Stimulated activated CD4-positive, alpha-beta T cell treated with anti-CD3 and anti-CD28 coated beads, Interleukin-4, amount 100 ng/mL, for 1 hour (primary cell): ENCODE measurements at regions not wholly inside any gene's neighbourhood (a gene's known extent, or its start where the extent isn't known, plus 50 kb on each side); places are given as distances from the start of the nearest gene placed in this dataset.
"Not testable (repeated sequence)": the region's sequence is repeated elsewhere in the genome, so short reads cannot be mapped to it uniquely, and the experiment has no call there.

Source experiments
- DNase-seq: peaks from one replicate; pipeline ENCODE4 v3.0.0-alpha.2; 2020

DNA sequence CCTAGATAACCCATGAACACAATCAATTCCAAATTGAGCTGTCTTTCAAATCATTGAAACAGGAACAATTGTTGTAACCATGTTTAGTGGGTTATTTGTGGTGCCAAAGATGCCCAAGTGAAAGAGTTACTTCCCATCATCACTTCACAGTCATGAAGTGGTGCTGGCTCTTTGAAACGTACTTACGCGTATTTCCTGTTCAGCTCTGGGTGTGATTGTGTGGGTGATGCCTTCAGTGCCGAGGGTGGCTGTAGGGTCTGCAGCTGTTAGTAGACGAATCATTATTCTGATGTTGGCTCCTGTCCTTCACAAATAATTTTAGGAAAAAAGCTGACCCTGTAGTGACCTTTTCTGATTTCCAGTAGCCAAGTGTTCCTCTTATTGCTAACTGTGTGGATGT is 323.1 kb upstream of the KIAA1217 start:
- DNase-seq = no peak

DNA sequence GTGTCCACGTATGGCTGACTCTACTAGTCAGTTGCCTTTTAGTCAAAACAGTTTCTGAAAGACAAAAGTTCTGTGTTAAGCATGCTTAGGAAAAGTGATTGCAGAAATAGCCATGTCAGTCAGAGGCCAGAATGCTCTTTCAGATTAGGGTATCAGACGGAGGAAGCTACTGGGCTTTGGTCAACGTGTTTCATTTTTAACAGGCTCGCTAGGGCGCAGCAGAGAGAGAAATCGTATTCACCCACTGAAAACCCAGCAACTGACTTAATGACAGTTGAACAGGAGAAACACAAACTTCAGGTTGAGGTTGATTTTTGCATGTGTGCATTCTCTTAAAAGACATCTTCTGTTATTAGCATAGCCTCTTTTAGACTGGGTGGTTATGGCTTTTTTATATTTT is 322.6 kb upstream of the KIAA1217 start:
- DNase-seq = no peak

DNA sequence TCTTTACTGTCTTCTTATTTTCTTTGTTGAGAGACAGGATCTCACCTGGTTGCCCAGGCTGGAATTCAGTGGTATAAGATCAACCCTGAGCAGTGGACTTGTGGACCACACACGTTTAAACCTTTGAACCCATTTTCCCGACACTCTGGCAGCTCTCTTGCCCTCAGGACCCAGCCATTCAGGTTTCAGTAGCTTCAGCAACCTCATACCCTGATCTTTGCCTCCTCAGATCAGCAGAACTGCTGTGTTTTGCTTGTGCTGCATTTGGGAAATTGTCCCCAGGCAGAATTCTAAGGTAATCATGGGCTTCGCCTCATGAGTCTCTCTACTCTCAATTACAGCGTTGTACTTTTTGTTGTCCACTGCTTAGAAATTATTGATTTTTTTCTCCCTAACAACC is 317.6 kb upstream of the KIAA1217 start:
- DNase-seq = no peak

DNA sequence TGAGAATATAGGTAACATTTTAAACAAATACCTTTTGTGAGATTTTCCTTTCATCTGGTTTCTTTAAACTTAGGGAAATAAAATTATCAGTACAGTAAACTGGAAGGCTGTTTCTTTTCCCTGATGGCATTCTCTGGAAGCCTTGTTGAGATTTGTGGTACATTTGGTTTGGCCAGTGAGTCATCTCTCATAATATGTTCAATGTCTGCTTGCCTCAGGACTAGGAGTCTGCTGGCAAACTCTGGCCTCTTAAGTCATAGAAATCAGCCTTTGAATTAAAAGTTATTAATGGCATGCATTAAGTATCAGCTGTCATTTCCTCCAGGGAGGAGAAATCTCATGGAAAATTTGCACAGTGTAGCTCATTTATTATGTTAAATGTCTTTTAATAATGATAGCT is 316.6 kb upstream of the KIAA1217 start:
- DNase-seq = no peak

DNA sequence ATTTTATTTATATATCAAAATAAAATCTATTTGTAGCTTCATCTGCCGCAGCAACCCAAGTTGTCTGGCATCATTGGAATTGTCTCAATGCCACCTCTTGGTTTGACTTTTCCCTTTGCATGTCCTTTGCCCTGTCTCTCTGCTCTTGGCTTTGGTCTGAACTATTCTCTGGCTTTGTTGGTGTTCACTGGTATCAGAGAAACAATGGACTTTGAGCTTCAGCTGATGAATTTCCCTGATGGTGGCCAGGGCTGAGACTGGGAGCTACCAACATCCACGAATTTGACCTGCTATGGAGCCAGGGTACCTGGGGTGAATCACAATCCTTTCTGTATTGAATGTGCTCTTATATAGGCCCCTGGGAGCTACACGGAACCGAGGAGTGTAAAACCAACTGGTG is 311.7 kb upstream of the KIAA1217 start:
- no peak for DNase-seq

DNA sequence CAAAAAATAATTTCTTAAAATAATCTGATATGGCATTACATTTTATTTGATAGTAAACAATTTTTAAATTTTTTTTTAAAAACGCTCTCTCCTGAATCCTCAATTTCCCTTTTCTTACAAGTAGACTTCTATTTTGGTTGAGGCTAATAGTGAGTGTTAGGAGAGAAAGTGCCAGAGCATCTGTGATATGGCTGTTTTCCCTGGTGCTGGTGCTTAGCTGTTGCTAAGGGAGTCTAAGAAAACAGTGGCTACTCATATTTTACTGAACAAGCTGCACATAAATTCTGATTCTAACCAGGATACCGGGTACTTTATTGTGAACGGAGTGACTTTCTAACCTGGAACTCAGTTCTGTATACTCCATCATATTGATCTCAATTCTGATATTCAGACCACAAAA is 311.1 kb upstream of the KIAA1217 start:
- no peak for DNase-seq

DNA sequence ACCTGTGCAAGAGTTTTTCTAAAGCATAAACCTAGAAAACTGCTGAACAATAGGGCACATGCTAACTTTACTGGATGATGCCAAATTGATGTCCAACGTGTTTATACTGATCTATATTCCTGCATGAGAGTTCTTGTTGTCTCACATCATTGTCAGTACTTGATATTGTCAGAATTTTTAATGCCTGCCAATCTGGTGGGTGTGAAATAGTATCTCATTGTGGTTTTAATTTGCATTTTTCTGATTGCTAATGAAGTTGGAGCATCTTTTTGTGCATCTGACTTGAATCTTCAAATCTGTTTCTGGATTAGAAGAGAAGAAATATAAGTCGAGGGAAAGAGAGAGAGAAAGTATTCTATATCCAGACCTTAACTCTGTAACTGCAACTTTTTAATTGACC is 309.8 kb upstream of the KIAA1217 start:
- DNase-seq = no peak

DNA sequence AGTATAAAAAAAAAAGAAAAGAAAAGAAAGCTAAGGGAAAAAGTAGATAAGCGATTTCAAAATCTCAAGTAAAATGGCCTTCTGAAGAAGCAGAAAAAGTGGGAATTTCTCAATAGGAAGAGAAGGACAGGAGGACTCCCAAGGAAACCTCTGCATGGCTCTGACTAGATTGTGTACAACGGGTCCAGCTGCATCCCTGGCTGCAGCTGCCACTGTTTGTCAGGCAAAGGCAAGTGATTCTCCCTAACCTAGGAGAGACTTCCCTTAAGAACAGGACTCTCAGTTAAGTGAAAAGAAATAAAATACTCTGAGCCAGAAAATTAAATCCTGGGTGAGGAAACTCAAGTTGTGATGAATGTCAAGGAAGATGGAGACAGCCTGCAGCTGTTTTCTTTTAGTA is 298.6 kb upstream of the KIAA1217 start:
- no peak for DNase-seq

DNA sequence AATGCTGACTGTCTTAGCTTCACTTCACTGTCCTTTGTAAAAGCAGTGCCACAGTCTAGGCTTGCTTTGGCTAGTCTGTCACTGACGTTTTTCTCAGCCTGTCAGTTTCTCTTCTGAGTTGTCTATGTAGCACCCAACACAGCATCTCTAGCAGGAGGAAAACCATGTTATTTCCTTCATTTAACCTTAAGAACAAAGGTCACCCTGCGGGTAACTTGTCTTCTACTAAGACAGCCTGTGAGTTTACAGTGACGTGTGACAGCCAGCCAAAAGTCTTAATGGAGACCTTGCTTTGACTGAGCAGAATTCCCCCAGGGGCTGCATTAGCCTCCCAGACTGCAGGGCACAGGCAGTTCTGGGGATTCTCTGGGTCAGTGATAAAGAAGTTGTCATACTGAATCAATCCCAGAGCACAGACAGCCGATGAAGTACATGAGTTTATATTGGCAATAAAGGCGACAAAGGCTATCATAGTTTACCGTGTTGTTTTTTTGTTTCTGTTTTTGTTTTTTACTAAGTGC is 296.0 kb upstream of the KIAA1217 start:
- DNase-seq = no peak

DNA sequence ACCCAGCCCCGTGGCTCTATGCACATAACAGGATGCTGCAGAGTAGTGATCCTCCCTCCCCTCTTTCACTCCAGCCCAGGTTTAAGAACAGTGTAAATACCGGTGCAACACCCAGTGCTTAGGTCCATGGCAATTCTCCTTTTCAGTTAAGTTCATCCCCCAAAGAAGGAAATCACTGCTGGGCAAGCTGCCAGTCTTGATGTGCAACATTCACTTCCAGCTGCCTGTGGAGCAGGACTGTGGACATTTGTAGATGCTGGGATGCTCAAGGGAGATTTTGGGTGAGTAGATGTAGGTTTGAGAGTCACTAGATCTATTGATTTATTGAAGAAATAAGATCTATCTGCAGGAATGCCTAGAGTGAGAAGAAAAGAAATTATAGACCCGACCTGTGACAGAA is 294.3 kb upstream of the KIAA1217 start:
- no peak for DNase-seq

DNA sequence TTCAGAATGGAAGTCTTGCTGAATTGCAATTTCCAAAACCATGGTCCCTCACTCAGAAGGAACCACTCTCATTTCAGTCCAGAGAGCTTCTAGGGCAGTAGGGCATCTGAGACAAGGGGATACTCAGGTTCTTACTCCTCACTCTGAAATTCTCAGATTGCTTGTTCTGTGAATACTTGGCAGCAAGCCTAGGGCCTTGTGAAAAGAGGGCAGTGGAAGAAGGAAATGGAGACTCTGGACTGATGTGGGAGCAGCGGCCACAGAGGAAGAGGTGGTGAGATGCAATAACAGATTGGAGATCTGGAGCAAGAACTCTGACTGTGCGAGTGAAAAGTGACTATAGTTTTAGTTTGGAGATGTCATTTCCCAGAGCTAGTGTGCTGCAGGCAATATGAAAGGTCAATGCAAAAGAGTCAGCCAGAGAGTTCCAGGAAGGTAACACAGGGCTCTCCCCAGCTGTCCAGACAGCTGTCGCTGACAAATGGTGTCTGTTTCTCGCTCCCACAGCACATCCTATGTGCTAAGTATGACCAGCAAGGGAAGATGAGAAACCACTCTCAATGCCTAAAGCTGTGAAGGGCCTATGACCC is 291.6 kb upstream of the KIAA1217 start:
- no peak for DNase-seq

DNA sequence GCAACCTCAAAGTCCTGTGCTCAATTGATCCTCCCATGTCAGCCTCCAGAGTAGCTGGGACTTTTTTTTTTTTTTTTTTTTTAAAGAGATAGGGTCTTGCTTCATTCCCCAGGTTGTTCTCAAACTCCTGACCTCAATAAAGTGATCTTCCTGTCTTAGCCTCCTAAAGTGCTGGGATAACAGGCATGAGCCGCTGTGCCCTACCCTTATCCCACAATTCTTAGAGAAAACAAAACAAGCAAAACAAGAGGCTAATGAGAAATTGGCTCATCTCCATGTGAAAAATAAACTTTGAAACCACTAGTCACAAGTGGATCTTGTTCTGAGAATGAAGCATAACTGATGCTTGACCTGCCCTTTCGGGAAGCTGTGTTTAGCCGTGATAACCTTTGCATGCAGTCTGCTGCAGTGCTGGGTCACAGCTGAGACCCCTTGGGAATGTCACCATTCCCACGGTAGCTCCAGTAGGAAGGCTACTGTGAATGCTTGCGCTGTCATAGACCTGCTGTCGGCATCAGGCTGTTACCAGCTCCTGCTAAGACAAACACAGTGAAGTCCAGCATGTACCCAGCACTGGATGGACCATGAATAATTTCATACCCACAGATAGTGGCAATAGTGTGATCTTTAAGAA is 290.7 kb upstream of the KIAA1217 start:
- DNase-seq = no peak

DNA sequence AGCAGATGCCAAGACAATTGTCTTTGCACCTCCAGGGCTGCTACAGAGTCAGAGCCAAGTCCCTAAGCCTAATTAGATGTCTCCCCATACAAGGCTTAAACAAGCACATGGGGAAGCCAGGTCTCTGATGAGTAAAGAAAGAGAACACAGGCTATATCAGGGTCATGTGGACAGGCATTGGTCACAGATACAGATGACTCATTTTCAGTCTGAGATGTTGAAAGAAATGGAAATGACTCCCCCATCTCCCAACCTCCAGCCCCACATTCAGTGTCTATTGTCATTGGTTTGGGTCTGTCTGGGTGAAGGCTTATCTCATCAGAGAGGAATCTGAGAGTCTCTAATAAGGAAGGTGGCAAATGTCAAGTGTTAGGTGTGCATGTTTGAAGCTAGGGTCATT is 290.1 kb upstream of the KIAA1217 start:
- DNase-seq = no peak

DNA sequence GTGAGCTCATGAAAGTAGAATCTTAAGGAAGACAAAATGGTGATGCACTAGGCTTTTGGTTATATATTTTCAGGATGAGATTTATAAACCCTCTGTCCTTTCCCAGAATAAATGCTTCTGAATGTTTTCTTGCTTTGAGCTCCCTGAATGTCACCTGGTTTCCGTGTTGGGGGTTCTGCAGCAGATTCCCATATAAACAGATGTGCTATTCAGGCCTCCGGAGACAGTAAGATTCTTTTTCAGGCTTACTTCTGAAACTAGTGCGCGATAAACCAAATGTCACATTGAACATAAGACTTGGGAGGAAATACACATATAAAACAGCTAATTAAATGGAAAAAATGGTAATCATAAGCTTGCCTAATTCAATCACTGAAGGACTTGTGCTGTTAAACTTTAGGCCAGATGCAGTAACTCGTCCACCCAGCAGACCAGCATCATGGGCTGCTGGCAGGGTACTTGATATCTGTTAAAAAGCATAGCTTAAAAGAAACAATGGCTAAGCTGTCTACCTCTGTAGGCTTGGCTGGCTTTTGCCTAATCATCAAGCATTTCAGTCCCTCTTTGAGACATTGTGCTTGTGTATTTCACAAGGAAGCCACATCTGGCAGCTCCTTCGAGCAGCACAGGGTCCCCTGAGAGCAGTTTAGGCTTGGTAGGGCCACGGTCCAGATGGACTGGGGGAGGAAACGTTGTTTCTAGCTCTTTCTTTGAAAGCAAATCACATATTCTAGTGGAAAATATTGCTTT is 281.2 kb upstream of the KIAA1217 start:
- DNase-seq = no peak

DNA sequence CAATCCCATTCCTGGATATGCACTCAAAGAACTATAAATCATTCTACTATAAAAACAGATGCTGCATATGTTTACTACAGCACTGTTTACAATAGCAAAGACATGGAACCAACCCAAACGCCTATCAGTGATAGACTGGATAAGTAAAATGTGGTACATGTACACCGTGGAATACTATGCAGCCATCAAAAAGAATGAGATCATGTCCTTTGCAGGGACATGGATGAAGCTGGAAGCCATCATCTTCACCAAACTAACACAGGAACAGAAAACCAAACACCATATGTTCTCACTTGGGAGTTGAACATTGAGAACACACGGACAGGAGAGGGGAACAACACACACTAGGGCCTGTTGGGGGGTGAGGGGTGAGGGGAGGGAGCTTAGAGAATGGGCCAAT is 274.9 kb upstream of the KIAA1217 start:
- DNase-seq = not testable (repeated sequence)

DNA sequence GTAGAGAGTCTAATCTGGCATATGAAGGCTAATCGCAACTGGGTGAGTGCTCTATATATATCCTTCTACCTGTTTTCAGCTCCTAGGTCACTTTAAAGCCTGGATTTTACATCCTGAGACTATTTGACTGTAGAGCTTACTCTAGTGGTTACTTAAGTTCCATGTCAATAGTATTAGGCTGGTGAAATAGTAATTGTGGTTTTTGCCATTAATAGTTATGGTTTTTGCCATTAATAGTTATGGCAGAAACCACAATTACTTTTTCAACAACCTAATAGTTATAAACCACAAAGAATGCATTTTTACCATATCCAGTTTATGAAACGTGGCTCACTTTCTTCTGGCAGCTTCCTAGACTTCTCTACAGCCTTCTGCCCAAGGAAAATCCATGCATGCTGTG is 263.1 kb upstream of the KIAA1217 start:
- DNase-seq = no peak

DNA sequence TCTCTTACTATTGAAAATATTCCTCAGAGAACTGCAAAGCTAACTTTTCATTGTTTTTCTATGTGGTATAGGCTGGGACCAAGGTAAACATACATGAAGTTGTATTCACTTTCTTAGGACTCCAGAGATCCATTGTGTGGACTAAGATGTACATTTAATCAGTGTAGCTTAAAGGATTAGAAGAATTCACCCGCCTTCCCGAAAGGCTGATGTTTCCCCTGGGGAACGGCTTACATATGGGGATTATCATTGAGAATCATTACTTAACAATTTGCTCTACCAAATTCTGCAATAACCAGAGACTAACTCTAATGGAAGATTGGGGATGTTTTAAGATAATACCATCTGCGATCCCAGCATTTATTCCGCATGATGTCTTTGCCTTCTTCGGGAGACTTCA is 257.1 kb upstream of the KIAA1217 start:
- no peak for DNase-seq

DNA sequence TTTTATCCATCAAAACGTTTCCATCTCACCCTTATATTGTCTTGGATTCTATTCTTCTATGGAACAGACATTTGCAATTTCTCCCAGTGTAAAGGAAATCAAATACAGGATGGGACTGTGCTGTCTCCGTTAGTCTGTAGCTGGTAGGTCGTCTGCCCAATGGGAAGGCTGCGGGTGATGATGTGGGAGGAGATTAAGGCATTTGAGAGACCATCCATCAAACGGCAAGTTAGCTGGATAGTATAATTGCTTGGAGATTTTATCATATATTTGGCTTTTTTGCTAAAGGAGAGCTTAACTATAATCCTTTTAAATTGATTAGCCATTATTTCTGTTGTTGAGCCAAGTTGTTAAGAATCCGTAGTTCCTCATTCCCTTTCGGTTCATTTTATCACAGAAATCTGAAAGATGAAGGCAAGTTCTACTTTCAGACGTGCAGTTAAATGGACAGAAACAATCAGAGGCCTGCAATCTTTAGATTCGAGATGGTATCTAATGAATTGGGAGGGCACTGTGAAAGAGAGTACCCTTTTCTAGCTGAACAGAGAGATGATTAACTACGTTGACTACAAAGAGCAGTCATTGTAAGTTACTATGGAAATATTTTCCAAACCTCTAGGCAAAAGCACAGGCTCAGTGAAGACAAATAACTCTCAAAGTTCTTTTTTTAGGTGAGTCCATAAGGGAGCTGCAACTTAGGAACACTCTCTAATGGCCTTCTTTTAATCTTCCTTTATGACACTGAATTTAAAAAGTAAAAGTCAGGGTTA is 253.3 kb upstream of the KIAA1217 start:
- DNase-seq = no peak

DNA sequence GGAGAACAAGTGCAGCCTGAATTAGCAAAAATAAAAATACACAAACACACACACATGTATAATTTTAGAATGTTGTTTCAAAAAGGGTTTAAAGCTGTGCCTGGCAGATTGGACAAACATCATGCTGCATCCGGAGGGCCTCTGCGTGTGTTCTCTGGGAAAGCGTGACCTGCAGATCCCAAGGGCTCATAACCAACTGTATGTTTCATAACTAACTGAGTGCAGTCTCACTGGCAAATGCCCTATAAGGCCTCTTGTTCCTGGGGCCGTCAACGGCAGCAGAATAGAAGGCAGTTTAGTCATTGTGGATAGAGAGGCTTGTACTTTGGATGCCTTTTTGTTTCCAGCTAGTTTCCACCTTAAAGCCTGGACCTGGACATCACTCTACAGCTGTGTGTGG is 243.8 kb upstream of the KIAA1217 start:
- no peak for DNase-seq

DNA sequence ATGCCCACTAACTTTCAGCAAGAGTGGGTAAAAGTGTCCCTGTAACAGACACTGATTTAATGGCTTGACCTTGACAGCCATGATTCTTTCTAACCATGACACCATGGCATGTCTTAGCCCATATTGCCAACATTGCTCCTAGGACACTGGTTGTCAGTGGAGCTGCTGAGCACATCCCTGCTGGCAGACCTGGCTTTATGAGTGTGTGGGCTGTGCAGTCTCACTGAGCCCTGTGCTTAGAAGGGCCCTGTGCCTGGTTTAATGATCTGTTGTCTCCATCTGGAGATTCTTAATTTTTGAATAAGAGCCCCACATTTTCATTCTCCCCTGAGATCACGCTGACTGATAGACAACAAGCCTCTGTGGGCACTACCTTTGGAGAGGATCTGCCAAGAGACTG is 243.1 kb upstream of the KIAA1217 start:
- no peak for DNase-seq

DNA sequence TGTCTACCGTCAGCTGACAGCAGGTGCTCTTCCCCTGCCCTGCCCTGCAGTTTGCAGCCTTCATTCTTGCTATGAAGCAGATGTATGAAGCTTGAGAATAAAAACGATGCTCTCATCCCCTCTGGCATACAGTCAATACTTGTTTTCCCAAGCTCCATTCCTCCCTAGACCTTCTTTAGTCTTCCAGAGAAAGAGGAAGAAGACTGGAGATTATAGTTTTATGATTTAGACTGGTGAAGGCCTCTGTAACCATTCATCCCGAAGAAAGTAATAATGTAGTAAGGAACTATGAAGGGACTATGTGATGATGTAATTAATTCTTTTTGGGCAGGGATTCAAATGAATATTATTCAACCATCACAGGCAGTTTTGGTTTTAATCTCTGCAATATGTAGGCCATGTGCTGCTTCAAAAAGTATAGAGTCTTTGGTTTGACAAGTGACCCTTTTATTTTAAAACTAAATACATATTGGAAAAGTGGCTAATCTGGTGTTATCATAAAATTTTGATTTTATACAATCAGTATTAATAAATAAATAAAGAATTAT is 242.4 kb upstream of the KIAA1217 start:
- no peak for DNase-seq

DNA sequence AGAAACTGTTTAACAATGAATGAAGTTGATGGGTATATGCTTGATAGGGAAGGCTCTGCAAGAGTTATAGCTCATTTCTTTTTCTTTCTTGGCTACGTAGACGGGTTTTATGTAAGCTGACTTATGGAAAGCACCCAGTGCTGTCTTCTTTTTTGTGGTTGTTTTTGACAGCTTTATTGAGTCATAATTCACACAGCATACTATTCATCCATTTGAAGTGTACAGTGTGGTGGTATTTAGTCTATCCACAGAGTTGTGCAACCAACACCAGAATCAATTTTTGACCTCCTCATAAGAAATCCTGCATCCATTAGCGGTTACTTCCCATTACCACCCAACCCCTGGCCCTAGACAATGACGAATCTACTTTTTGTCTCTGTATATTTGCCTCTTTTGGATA is 240.6 kb upstream of the KIAA1217 start:
- DNase-seq = no peak

DNA sequence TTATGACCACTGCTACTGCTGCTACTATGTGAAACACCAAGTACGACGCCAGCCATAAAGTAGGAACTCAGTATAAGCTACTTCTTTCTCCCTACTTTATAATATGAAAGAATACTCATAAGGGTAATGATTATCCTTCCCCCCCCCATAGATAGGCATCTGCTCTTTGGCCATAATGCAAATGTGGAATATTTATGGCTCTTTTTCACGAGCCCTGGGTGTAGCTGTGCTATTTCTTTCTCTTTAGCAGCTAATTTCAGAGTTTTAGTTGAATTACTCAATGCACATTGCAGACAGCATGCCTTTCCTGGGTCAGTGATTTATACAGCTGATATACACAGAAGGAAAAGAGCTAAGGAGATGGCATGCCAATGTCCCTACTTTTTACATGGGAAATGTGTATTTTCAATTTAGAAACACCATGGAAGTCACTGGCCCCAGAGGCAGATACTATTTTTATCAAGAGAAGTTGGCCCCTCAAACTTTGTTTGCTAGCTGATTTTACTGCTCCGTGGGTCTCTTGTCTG is 234.1 kb upstream of the KIAA1217 start:
- DNase-seq = no peak
